Osteoblast (primary cell): ENCODE measurements at regions not wholly inside any gene's neighbourhood (a gene's known extent, or its start where the extent isn't known, plus 50 kb on each side); places are given as distances from the start of the nearest gene placed in this dataset.
A peak's percentile ranks its signal among the peaks of the same experiment; 100 is the strongest.

Experiments used
- DNase-seq: peaks from one replicate; pipeline ENCODE4 v3.0.0; 2011; ENCODE audit warnings: low spot score, mixed read lengths; ENCODE audit not compliant: insufficient read length; ENCODE audit errors: missing footprints
- H2AFZ ChIP-seq: 2 replicates; pipeline ENCODE4 v1.6.0; 2011; ENCODE audit warnings: mild to moderate bottlenecking, low read length
- H3K27ac ChIP-seq: 2 replicates; pipeline ENCODE4 v1.5.1; 2011; ENCODE audit warnings: mild to moderate bottlenecking, low read depth, low read length, moderate library complexity
- H3K27me3 ChIP-seq: 2 replicates; pipeline ENCODE4 v1.6.0; 2012; ENCODE audit warnings: mild to moderate bottlenecking, control low read depth, inconsistent platforms, low read length, moderate library complexity; ENCODE audit not compliant: insufficient read depth
- H3K36me3 ChIP-seq: 2 replicates; pipeline ENCODE4 v1.5.1; 2011; ENCODE audit warnings: mild to moderate bottlenecking, low read length, control low read depth, moderate library complexity; ENCODE audit not compliant: insufficient read depth
- H3K4me1 ChIP-seq: 2 replicates; pipeline ENCODE4 v1.5.1; 2011; ENCODE audit warnings: mild to moderate bottlenecking, low read length, control low read depth, moderate library complexity; ENCODE audit not compliant: insufficient read depth
- H3K4me2 ChIP-seq: 2 replicates; pipeline ENCODE4 v1.6.0; 2011; ENCODE audit warnings: mild to moderate bottlenecking, low read length; ENCODE audit not compliant: insufficient read depth
- H3K4me3 ChIP-seq: fragments of 200-600 bp; sonication (generic); 3 replicates; pipeline ENCODE4 v1.5.1; 2012; ENCODE audit warnings: mild to moderate bottlenecking, low read length, inconsistent platforms; ENCODE audit not compliant: insufficient read depth
- H3K79me2 ChIP-seq: 2 replicates; pipeline ENCODE4 v1.6.0; 2012; ENCODE audit warnings: mild to moderate bottlenecking, low read length, control low read depth, inconsistent platforms; ENCODE audit not compliant: insufficient read depth
- H3K9me3 ChIP-seq: 2 replicates; pipeline ENCODE4 v1.5.1; 2011; ENCODE audit warnings: low read depth, low read length, control low read depth
- H4K20me1 ChIP-seq: 2 replicates; pipeline ENCODE4 v1.6.0; 2012; ENCODE audit warnings: mild to moderate bottlenecking, low read length, control low read depth; ENCODE audit not compliant: insufficient read depth
- CTCF ChIP-seq: IDR thresholded peaks from 2 replicates; pipeline ENCODE4 v1.5.1; 2011; ENCODE audit warnings: mild to moderate bottlenecking, low read depth, low read length, moderate library complexity; ENCODE audit errors: extremely low read depth

DNA sequence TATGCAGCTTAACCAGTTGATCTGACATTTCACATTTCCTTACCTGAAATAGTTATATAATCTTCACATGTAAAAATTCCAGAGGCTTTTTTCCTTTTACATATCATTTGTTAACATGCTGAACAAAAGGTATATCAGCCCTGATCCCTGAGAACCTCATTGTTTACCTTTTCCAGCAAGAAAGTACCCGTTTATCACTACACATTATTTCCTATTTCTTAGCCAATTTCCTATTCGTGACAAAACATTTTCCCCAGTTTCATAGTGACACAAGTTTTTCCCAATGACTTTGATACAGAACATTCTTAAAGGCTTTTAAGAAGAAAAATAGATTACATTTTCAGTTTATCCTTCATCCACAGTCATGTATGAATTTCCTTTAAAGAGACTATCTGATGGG lies 86.6 kb upstream of the DKK2 start:
- no peaks in the 10 kb centered on the region for H3K9me3 ChIP-seq
- H3K79me2 ChIP-seq, result no peaks in the 10 kb centered on the region
- no peak overlapping the region for H2AFZ ChIP-seq
- no peak overlapping the region for H3K4me2 ChIP-seq
- peaks cover 21% of the 10 kb centered on the region for H3K4me1 ChIP-seq
- TF ChIP-seq CTCF, result no peak
- H3K27ac ChIP-seq, result no peak overlapping the region
- no peak for DNase-seq
- no peaks in the 10 kb centered on the region for H3K36me3 ChIP-seq
- no peak overlapping the region for H3K4me3 ChIP-seq
- H3K27me3 ChIP-seq, result no peaks in the 10 kb centered on the region
- no peaks in the 10 kb centered on the region for H4K20me1 ChIP-seq

GRCh38 chr4:107120661-107121060 lies 84.5 kb upstream of the DKK2 start:
- H3K4me1 ChIP-seq, result peaks cover 7% of the 10 kb centered on the region
- no peaks in the 10 kb centered on the region for H4K20me1 ChIP-seq
- no peaks in the 10 kb centered on the region for H3K9me3 ChIP-seq
- no peaks in the 10 kb centered on the region for H3K27me3 ChIP-seq
- no peak for TF ChIP-seq CTCF
- H3K4me2 ChIP-seq, result no peak overlapping the region
- no peak overlapping the region for H3K27ac ChIP-seq
- no peaks in the 10 kb centered on the region for H3K79me2 ChIP-seq
- H3K36me3 ChIP-seq, result no peaks in the 10 kb centered on the region
- no peak overlapping the region for H3K4me3 ChIP-seq
- no peak for DNase-seq
- peak overlapping the region; percentile 54 for H2AFZ ChIP-seq

DNA sequence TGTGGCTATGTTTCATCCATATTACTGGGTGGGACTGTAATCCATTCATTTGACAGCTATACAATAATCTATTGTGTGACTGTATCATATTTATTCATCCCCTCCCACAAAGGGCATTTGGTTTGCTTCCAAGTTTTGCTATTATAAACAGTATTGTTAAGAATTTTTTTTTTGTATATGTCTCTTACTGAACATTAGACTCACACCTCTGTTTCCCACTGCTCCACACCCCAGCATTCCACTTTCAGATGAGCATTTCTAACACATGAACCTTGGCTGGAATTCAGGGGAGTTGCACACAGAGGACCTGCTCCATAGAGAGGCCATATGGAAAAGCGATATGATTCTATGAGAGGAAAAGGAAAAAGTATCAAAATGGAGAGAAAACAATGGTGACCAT lies 81.6 kb upstream of the DKK2 start:
- Histone ChIP-seq H3K4me1 (no peaks in the 10 kb centered on the region), H3K36me3 (no peaks in the 10 kb centered on the region), H3K27me3 (no peaks in the 10 kb centered on the region), H3K79me2 (no peaks in the 10 kb centered on the region), H3K27ac (no peak overlapping the region), H3K9me3 (no peaks in the 10 kb centered on the region), H2AFZ (no peak overlapping the region), H3K4me3 (no peak overlapping the region), H4K20me1 (no peaks in the 10 kb centered on the region), H3K4me2 (no peak overlapping the region)
- DNase-seq, result no peak
- TF ChIP-seq CTCF, result no peak

DNA sequence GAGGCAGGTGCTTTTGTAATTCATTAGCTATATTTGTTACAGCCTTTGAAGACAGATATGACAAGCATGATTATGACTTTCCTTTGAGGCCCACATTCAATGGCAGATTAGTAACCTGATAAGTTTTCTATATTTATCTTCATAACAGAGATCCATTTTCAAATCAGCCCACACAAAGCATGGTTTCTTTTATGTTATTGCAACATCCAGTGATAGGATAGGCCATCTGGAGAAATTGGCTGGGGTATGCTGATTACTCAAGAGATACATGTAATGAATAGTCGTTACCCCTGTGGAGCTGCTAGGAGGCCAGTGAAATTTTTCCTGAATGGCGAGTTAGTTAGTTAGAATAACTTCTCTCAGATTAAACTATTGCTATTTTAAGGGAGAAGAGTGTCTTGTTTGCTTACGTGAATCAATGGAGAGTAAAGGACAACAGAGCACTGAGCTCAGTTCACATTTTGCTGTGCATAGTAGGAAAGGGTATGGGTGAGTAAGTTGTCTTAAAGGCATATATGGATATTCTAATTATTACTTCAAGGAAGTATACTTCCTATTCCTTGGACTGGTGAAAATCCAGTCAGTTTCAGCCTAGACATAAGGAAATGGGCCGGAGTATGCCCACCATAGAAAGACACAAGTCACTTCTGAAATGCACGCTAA lies 79.2 kb upstream of the DKK2 start:
- no peak for TF ChIP-seq CTCF
- no peak overlapping the region for H3K27ac ChIP-seq
- DNase-seq, result no peak

More for the DNA sequence above, 79.2 kb upstream of the DKK2 start:
- H3K79me2 ChIP-seq, result no peaks in the 10 kb centered on the region
- no peak overlapping the region for H3K4me3 ChIP-seq
- H3K36me3 ChIP-seq, result no peaks in the 10 kb centered on the region
- H3K4me2 ChIP-seq, result no peak overlapping the region
- H3K9me3 ChIP-seq, result no peaks in the 10 kb centered on the region
- H2AFZ ChIP-seq, result no peak overlapping the region
- no peaks in the 10 kb centered on the region for H3K4me1 ChIP-seq
- H4K20me1 ChIP-seq, result no peaks in the 10 kb centered on the region
- no peaks in the 10 kb centered on the region for H3K27me3 ChIP-seq
